HG02970 (cell line): ENCODE measurements at regions not wholly inside any gene's neighbourhood (a gene's known extent, or its start where the extent isn't known, plus 50 kb on each side); places are given as distances from the start of the nearest gene placed in this dataset.

Experiments used
- ATAC-seq: cut with Tn5 transposase; IDR thresholded peaks from one replicate; pipeline ENCODE4 v1.9.1; 2021; ENCODE audit warnings: mild to moderate bottlenecking, moderate library complexity, moderate number of reproducible peaks; ENCODE audit not compliant: unreplicated experiment, low FRiP score

DNA sequence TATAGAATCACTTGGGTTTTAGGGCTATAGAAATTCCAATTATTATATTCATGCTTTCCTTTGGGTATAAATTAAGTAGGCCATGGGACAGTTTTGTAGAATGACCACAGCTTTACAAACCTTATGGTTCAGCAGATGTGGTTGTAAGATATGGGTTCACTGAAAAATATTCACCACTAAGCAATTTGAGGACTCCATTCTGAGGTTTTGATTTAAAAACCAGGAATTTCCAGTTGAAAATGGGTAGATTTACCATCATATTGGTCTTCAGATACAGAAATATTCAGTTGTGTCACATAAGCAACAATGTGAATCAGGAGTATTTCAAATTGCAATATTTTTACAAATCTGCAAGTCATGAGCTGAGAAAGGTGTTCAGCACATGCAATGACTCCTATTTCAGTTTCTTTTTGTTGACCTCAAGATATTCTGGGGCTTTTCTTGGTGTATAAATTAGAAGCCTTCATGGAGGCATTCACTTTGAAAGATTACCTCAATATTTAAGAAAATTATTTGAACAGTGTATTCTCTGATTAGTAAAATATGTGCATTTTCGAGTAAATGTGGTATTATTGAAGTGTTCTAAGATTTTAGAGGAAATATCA is 218.4 kb upstream of the HCCS start:
- ATAC-seq: no peak

DNA sequence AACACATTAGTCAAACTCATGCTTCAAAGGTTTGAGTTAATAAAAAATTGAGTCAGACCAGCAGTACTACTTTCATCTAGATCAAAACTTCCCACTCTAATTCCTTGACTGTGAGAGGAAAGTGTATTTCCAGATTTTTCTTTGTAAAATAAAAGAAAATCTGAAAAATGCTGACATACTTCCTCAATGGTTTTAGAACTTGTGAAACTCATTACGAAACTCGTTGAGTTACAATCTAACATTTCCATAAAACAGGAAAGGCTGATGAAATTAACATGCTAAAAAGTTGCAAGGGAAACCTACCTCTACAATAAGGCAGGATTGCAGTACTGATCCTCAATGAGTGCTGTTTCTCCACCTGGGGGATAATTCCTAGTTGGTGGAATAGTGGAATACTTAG is 217.8 kb upstream of the HCCS start:
- no peak for ATAC-seq

DNA sequence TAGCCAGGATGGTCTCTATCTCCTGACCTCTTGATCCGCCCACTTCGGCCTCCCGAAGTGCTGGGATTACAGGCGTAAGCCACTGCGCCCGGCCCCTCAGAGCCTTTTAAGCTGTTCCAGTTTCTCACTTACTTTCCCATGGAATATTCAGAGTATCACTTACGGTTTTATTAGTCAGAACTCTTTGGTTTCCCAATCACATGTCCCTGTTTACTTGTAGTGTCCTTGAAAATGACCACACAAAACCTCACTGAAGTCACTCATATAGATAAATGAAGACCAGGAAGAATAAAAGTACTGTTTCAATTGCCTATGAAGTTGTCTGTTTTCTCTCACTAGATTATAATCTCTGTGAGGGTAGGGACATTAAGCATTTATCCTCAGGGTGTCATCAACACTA is 217.2 kb upstream of the HCCS start:
- ATAC-seq: no peak

DNA sequence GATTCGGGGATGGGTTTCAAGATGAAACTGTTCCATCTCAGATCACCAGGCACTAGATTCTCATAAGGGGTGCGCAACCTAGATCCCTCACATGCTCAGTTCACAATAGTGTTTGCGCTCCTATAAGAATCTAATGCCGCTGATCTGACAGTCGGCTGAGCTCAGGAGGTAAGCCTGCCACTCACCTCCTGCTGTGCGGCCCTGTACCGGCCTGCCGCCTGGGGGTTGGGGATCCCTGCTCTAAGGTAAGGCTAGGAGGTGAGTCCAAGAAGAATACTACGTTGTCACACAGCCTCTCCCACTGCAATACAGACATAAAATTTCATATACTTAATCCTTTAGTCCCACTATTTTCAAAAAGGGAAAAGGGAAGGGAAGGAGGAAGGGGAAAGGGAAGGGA is 213.4 kb upstream of the HCCS start:
- ATAC-seq: no peak

DNA sequence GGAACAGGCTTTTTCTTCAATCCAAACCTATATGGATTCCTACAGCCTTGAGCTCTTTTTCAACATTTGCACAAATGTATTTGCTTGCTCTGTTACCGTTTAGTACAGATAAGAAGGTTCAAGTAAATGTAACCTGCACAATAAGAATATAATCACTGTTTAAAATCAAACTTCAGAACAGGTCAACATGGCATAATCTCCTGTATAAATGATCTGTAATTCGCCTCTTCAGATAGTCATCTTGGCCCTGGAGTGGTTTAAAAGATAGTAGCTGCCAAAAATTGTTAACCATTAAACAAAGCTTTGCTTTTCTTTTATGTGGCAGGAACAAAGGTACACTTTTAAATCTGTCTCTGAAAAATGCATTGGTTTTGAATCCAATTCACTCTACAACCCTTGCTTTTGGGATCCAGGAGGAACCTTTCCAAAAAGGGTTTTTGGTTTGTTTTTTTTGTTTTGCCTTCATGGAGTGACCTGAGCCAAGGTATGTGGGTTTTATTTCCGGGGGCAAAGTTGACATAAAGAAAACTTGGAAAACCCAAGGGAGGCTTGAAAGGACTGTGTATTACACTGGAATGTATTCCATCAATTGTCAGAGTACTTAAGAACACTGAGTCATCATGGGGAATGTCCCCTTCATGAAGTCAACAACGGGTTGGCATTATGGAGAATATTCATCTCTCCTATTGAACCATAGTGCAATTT is 210.4 kb upstream of the HCCS start:
- no peak for ATAC-seq

DNA sequence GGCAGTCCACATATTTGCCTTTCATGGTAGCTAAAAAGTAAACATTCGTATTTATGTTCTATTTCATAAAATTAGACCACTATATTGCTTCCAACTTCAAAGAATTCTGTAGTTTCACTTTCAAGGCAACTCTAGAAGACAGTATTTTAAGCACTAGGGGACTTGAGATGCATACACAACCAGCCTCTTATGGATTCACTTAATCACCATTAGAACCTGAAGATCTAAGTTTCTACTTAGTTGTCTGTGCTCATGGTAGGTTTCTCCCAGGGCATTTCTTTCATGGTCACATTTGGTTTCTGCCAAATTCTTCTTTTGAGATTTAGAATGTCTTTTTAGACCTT is 209.9 kb upstream of the HCCS start:
- no peak for ATAC-seq

DNA sequence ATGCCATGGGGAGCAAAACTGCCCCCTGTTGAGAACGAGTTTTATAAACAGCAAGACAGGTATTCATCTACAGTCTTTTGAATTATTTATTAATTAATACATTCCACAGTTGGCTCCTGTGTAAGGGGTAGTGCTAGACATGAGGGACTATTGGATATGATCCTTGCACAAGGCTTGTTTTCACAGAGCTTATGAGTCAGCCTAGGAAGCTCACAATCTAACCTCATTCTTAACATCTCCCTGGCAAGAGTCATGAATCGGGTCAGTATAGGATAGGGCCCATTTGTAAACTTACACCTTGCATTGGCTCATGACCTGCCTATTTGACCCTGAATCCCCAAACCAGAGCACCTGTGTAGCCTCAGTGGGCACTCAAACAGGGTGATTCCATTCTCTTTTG is 209.1 kb upstream of the HCCS start:
- ATAC-seq: no peak

DNA sequence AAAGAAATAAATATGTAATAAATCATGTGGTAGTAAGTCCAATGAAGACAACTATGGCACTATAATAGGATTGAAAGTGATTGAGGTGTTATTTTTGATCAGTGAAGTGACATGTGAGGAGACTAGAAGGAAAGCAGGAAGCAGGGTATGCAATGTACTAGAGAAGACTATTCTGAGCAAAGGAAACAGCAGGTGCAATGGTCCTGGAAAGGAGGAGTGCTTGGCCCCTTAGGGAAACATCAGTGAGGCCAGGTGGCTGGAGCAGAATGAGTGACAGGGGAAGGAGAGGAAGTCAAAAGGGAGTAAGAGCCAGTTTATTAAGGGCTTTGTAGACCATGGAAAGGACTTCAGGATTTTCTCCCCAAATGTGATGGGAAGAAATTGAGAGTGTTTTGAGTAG is 207.6 kb upstream of the HCCS start:
- ATAC-seq: no peak

DNA sequence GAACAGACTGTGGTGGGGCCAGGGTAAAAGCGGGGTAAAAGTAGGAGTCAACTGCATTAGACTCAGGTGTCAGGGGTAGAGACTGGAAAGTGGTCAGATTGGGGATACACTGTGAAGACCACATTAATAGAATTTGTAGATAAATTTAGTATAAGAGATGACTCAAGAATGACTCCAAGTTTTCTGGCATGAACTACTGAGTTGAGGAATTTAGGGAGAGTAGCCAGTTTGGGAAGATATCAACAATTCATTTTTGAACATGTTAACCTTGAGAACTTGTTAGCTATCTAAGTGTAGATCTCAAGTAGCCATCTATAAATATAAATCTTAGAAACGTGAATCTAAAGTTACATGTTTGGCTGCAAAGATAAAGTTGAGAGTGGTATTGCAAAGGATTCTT is 206.9 kb upstream of the HCCS start:
- ATAC-seq: no peak

DNA sequence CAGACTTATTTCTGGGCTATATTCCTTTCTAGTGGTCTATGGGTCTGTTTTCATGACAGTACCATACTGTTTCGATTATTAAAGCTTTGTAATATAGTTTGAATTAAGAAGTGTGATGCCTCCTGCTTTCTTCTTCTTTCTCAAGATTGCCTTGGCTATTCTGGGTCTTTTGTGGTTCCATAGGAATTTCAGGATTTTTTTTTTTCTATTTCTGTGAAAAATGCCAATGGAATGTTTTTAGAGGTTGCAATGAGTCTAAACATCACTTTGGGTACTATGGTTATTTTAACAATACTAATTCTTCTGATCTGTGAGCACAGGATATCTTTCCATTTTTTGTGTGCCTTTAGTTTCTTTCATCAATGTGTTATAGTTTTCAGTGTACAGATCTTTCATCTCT is 204.3 kb upstream of the HCCS start:
- ATAC-seq: no peak

DNA sequence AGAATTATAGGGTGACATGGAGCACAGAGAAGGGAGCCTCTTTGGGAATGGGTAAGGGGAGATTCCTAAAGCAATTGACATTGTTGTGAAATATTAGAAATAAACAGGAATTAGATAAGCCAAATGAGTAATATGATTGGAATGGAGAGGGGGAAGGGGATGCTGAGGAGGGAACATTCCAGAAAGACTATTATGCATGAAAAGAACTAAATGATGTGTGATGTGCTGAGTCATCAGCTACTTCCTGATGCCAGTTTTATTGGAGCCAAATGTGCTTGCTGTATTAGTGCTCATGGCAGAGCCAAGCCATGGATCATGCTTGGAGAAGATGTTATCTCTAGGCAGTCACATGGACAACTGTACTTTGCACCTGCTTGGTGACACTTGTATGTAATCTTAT is 189.0 kb upstream of the HCCS start:
- no peak for ATAC-seq

DNA sequence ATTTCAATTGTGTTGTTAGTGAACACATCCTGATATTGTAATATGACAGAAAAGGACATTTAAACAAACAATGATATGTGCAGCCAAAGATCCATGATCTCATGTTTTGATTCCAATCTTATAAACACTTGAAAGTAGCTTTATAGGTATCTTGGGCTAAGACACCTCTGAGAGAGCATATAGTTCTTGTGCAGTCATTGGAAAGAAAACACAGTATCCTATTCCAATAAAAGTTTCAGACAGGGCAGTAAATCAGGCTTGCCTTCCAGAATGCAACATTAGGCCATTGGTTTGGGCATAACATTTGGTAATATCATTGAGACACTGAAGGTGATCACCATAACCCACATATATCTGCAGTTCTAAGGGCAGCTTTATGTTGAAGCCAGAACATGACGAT is 188.3 kb upstream of the HCCS start:
- ATAC-seq: no peak

DNA sequence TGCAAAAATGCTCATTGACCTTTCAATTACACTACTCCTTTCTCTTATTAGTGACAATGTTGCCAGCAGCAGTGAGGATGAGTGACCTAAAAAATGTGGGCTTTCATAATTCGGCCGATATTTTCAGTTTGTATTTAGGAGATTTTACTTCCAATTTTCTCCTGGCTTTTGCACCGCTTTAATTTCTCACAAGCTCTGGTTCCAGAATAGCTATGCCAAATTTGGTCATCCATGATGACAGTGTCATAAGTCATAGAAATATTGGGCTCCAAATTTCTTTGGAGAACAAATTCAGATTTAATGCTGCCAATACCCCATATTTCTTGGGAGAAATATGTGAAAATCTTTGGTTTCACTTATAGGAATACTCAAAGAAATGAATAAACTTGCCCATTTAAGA is 187.7 kb upstream of the HCCS start:
- no peak for ATAC-seq

DNA sequence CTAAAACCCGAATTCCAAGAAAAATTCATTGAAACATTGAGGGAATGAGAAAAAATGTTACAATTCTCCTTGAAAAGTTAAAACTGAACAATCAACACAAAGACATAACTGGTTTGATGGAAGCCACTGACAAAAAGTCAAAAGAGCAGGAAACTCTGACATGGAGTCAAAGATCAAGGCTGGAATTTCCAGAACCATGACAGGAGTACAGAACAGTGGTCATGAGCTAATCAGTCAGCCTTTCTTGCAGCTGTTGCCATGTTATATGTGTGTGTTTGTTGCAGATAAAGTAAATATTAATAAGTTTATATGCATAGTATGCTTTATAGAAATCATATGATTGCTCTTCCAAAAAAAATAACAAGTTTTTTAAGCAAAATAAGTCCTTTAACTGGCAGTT is 184.7 kb upstream of the HCCS start:
- no peak for ATAC-seq

DNA sequence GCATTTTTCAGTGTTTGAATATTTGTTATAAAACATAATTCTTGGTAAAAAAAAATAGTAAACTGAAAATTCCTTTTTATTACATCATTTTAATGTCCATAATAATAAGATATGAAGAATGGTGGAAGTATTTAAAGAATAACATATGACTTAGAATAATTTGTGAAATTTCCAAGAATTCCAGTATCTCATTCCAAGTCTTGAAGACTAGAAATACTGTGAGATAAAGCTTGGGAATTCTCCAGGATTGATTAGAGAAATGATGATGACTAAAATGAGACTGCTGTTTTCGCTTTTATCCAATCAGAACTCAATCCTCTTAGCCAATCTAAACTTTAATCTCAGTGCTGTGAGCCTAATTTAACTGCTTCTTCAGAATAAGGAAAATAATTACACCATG is 184.2 kb upstream of the HCCS start:
- no peak for ATAC-seq

DNA sequence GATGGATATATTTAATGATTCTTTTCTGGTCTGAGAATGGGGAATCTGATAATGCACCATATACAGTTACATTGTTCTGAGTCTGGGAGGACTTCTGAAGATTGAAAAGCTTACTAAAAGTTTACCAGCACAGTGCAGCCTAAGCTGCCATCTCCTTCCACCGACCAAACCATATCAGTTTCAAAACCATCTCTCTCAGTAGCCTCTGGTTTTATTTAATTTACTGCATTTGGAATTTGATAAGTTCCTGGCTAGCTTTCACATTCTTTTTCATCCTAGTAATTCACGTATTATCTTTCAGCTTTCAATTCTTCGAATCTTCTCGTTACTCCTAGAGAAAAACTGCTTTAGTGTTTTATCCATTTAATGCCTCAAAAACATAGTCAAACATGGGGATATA is 181.4 kb upstream of the HCCS start:
- ATAC-seq: no peak

DNA sequence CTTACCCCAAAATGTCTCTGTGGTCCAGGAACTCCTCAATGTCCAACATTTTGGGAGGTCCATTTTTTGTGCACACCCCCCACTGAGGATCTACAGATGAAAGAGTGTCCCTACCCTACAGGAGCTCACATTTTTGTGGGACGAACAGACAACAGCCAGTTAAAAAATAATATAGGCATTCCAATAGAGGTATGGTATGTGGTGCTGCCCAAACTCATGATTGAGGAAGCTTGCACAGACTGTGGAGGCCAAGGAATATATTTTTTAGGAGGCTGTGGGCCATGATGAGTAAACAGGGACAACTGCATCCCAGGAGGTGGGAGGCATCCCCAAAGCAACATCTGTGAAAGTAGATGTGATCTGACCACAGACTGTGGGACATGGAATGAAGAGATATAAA is 181.0 kb upstream of the HCCS start:
- ATAC-seq: no peak

DNA sequence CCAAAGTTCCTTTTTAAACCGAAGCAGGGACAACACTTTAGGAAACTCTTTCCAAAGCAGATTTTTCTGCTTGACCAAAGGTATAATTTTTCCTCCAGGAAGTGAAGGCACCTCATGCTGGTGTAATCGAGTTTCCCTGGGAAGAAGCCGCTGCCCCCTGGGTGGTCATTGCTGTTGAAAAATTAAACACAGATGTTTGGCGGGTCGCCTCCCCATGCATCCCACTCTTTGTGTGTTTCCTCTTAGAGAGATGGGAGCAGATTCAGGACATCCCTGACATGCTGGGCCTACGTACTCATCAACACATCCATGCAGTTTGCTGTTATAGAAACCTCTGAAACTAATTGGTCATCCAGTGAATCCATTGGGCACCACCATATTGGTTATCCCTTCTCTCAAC is 179.2 kb upstream of the HCCS start:
- no peak for ATAC-seq

DNA sequence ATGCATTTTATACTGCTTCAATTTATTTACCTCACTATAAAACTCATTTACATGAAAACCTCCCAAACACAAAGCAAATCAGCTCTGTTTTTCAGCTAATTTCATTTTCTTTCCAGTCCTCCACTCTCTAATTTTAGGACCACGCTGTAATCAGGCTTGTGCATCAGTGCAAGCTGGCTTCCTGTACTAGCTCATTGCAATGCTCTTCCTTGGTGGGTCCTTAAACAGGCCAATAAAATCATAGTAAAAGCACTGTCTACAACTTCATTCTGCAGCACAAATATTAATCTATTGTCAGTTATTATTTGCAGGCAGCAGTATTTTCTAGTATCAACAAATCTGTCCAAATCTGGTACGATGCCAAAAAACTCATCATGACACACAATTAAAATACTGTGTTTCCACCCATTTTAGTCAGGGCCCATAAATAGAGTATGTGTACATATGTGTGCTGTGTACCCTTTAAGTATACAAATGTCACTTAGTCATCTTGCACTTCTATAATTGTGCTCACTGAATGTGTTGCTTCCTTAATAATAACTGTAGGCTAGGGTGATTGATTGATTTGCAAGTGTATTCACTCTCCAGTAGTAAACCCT is 178.2 kb upstream of the HCCS start:
- ATAC-seq: no peak

DNA sequence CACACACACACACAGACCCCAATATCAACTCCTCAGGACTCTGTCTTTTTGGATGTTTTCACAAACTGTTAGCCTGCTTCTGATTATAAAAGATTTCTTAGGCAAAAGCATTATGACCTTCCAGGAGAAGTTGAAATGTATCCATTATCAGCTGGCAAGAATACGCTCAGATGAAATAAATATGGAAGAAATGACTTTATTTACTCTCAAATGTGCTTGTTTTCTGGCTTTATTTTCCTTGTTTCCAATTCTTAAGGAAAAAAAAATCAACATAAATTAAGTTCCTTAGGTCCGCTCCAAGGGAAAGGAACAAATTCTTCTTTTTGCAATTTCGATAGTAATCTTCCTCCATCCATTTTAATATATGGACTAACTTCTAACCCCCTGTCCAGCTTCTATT is 175.6 kb upstream of the HCCS start:
- no peak for ATAC-seq

DNA sequence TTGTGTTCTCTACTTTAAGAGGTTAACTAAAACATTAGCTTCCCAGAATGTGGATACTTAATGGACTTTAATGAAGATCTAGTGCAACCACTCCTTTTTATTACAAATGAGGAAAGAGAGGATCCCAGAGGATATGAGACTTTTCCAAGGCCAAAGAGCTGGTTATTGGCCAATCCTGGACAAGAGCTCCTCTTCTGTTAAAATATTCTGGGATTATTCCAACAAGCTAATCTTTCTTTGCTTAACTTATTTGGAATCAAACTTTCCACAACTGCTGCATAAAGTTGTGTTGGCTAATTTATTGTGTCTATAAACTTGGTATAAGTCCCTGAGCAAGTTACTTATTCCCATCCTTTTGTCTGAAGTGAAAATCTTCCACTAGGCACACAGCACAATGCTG is 174.2 kb upstream of the HCCS start:
- no peak for ATAC-seq

DNA sequence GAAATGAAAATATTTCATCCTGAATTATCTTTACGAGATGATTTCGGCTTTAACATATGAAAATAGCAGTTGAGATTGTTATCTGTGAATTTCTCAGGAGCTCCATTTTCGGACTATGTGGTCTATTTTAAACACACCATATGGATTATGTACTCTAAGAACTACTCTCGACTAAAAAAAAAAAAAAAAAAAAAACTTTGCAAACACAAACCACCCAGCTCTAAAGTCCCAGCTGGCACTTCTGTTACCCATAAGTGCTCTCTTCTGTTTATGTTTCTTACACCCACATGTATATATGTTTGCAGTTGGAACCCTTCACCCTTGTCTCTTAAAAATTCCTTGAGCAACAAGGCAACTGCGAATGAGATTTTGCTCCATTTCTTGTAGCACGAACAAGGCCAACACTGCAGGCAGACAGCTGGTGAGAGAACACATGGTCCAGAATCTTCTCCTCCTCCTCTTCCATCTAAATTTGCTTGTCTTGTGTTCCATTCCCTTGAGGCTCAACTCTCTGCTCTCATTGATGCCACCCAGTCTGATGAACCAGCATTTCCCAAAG is 172.7 kb upstream of the HCCS start:
- no peak for ATAC-seq
